ENCODE measurements at regions not wholly inside any gene's neighbourhood (a gene's known extent, or its start where the extent isn't known, plus 50 kb on each side); places are given as distances from the start of the nearest gene placed in this dataset.
"Not testable (repeated sequence)": the region's sequence is repeated elsewhere in the genome, so short reads cannot be mapped to it uniquely, and the experiment has no call there.

- Histone ChIP-seq H3K4me3 (no peak overlapping the region), H3K36me3 (no peaks in the 10 kb centered on the region), H3K9me3 (no peaks in the 10 kb centered on the region), H3K27me3 (replicated peaks; ENCODE audit: insufficient read depth) (no peaks in the 10 kb centered on the region), H3K27ac (no peak overlapping the region), H3K4me1 (replicated peaks) (no peaks in the 10 kb centered on the region)
- no peak for DNase-seq (ENCODE audit: low spot score)
- intact Hi-C loops (cut with DNase I): no loop called here
- no peak for TF ChIP-seq POLR2A (IDR thresholded peaks at IDR 0.05)
- no peak for TF ChIP-seq CTCF (IDR thresholded peaks at IDR 0.05)
- TF ChIP-seq POLR2AphosphoS5 (IDR thresholded peaks at IDR 0.05): no peak
- WGBS: 82% methylated on average over 7 of the region's 7 CpGs
Observed at GRCh38 chr5:30469691-30470090, 723.8 kb upstream of the CDH6 start.

GRCh38 chr5:30458681-30459080 lies 734.8 kb upstream of the CDH6 start:
- no peak for TF ChIP-seq CTCF (IDR thresholded peaks at IDR 0.05)
- TF ChIP-seq POLR2AphosphoS5 (IDR thresholded peaks at IDR 0.05): no peak
- TF ChIP-seq POLR2A (IDR thresholded peaks at IDR 0.05): no peak
- no peaks in the 10 kb centered on the region for H3K36me3 ChIP-seq

GRCh38 chr5:30455484-30455883 lies 738.0 kb upstream of the CDH6 start:
- H3K4me1 ChIP-seq (replicated peaks); DNase-seq (ENCODE audit: low spot score); H3K36me3 ChIP-seq; H3K4me3 ChIP-seq; H3K27ac ChIP-seq; H3K9me3 ChIP-seq; H3K27me3 ChIP-seq (replicated peaks; ENCODE audit: insufficient read depth); intact Hi-C loops (cut with DNase I): not testable (repeated sequence)
- 87% methylated on average over 3 of the region's 3 CpGs for WGBS

More at GRCh38 chr5:30458681-30459080, 734.8 kb upstream of the CDH6 start:
- H3K4me3 ChIP-seq: no peak overlapping the region
- no peak overlapping the region for H3K27ac ChIP-seq
- intact Hi-C loops (cut with DNase I): no loop called here
- no peaks in the 10 kb centered on the region for H3K9me3 ChIP-seq
- no peak for DNase-seq (ENCODE audit: low spot score)
- H3K27me3 ChIP-seq (replicated peaks; ENCODE audit: insufficient read depth): no peaks in the 10 kb centered on the region
- H3K4me1 ChIP-seq (replicated peaks): no peaks in the 10 kb centered on the region

- H3K36me3 ChIP-seq: no peaks in the 10 kb centered on the region
- no peaks in the 10 kb centered on the region for H3K9me3 ChIP-seq
- H3K4me3 ChIP-seq: no peak overlapping the region
- intact Hi-C loops (cut with DNase I): no loop called here
- WGBS: 77% methylated on average over 1 of the region's 1 CpG
- no peaks in the 10 kb centered on the region for H3K4me1 ChIP-seq (replicated peaks)
- DNase-seq (ENCODE audit: low spot score): no peak
- H3K27ac ChIP-seq: no peak overlapping the region
- TF ChIP-seq CTCF (IDR thresholded peaks at IDR 0.05): no peak
- TF ChIP-seq POLR2AphosphoS5 (IDR thresholded peaks at IDR 0.05): no peak
- TF ChIP-seq POLR2A (IDR thresholded peaks at IDR 0.05): no peak
- H3K27me3 ChIP-seq (replicated peaks; ENCODE audit: insufficient read depth): no peaks in the 10 kb centered on the region
Observed at GRCh38 chr5:30453168-30453567, 740.3 kb upstream of the CDH6 start.

- Histone ChIP-seq H3K27me3 (replicated peaks; ENCODE audit: insufficient read depth) (no peaks in the 10 kb centered on the region), H3K4me3 (no peak overlapping the region), H3K36me3 (no peaks in the 10 kb centered on the region), H3K9me3 (no peaks in the 10 kb centered on the region), H3K27ac (no peak overlapping the region), H3K4me1 (replicated peaks) (no peaks in the 10 kb centered on the region)
- 45% methylated on average over 1 of the region's 1 CpG for WGBS
- intact Hi-C loops (cut with DNase I): no loop called here
- no peak for TF ChIP-seq POLR2AphosphoS5 (IDR thresholded peaks at IDR 0.05)
- no peak for TF ChIP-seq POLR2A (IDR thresholded peaks at IDR 0.05)
- no peak for TF ChIP-seq CTCF (IDR thresholded peaks at IDR 0.05)
- no peak for DNase-seq (ENCODE audit: low spot score)
Observed at GRCh38 chr5:30450153-30450552, 743.3 kb upstream of the CDH6 start.

Measured in prostate gland (tissue), 2 donors.